ENCODE measurements at regions not wholly inside any gene's neighbourhood (a gene's known extent, or its start where the extent isn't known, plus 50 kb on each side); places are given as distances from the start of the nearest gene placed in this dataset.

DNA sequence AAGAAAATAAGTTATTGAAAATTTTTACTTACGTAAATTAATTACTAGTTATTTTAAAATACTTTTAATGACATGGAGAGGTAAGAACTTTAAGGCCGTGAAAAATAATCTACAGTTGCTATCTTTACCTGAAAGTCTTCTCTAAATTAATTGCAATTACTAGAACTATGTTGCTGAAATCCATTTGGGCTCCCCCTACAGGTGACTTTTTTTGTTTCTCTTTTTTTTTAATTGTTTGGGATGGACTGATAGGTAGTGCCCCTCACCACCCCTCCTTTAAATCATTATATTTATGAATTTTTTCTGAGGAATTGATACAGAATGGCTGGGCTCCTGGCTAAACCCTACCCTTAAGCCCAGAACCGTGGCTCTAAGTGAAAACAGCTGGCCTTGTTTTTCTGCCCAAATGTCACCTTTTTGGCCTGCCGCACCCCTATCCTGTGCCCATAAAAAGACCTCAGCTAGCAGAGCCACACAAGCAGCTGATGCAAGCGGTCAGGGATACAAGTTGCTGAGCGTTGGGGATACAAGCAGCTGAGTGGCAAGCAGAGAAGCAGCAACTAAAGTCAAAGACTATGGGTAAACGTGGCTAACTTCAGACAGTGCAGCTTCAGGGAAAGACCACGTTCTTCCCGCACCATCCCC is 315.2 kb upstream of the ACO1 start:
- Histone ChIP-seq H2BK5ac (ENCODE audit: low read depth, low read length) (peak overlapping the region; percentile 63; the same call in 1 of the 2 replicates), H3K18ac (ENCODE audit: extremely low read depth, low read length) (peak overlapping the region; percentile 51; the same call in 1 of the 2 replicates), H3K4ac (replicated peaks; ENCODE audit: insufficient read length, low read depth, low read length) (peak overlapping the region; percentile 47), H3K79me2 (ENCODE audit: control insufficient read depth in 1 of 2, insufficient read depth in 2 of 2, low read length in 2 of 2) (no peaks in the 10 kb centered on the region), H4K91ac (replicated peaks; ENCODE audit: insufficient read length, low read length) (no peak overlapping the region), H3K27me3 (replicated peaks in 1 of 4; ENCODE audit: control insufficient read depth in 3 of 4, extremely low read depth in 1 of 4, insufficient read depth in 3 of 4, low read length in 3 of 4) (no peaks in the 10 kb centered on the region), H2BK12ac (ENCODE audit: low read depth, low read length) (0 out of 2 replicates have a peak overlapping the region, but pooled peaks have one; percentile 64), H3K27ac (ENCODE audit: low read depth, low read length) (no peak overlapping the region), H3K14ac (ENCODE audit: insufficient read length) (no peak overlapping the region), H2BK120ac (replicated peaks; ENCODE audit: low read depth, low read length) (no peak overlapping the region), H3K4me1 (replicated peaks in 1 of 4; ENCODE audit: control insufficient read depth in 3 of 4, insufficient read depth in 4 of 4, low read length in 3 of 4) (no peaks in the 10 kb centered on the region; a peak in 1 of 7 replicates), H4K8ac (ENCODE audit: extremely low read depth, insufficient read depth, low read length) (peak overlapping the region; percentile 35; the same call in 1 of the 2 replicates), H3K56ac (replicated peaks; ENCODE audit: insufficient read length, low read depth, low read length) (no peak overlapping the region), H2AK5ac (ENCODE audit: low read depth, low read length) (no peak overlapping the region), H4K20me1 (replicated peaks in 1 of 2; ENCODE audit: control insufficient read depth in 1 of 2, insufficient read depth in 2 of 2, low read length in 2 of 2) (no peaks in the 10 kb centered on the region), H2AFZ (ENCODE audit: low read length) (peak overlapping the region; percentile 92), H3K9ac (replicated peaks in 1 of 4; ENCODE audit: extremely low read depth in 1 of 4, low read depth in 3 of 4, low read length in 3 of 4) (no peak overlapping the region), H3K9me3 (ENCODE audit: insufficient read depth in 2 of 2, low read depth in 1 of 2, low read length in 1 of 2) (no peaks in the 10 kb centered on the region), H3K23me2 (ENCODE audit: low read depth, low read length) (no peaks in the 10 kb centered on the region), H3K36me3 (ENCODE audit: control insufficient read depth in 2 of 4, insufficient read depth in 4 of 4, low read length in 3 of 4) (no peaks in the 10 kb centered on the region), H3K4me2 (ENCODE audit: insufficient read depth in 1 of 2, low read depth in 2 of 2, low read length in 2 of 2) (no peak overlapping the region), H3K23ac (ENCODE audit: insufficient read length) (no peak overlapping the region), H3K4me3 (ENCODE audit: extremely low read depth in 1 of 4, insufficient read depth in 2 of 4, low read depth in 3 of 4, low read length in 4 of 4) (no peak overlapping the region), H2BK20ac (ENCODE audit: low read length) (no peak overlapping the region), H3K79me1 (ENCODE audit: low read depth, low read length) (no peaks in the 10 kb centered on the region), H4K5ac (ENCODE audit: insufficient read length, low read depth, low read length) (no peak overlapping the region), H2BK15ac (ENCODE audit: low read length) (peak overlapping the region; percentile 89; the same call in 1 of the 2 replicates)
- DNase-seq (ENCODE audit: low read depth in 1 of 2, low spot score in 2 of 2) (peak in 1 of 2 experiments; percentile 45), FAIRE-seq (no peak)
- 63% methylated on average over 9 of the region's 9 CpGs; no CpG with 5 or more reads in 1 of the 2 experiments for WGBS, 2 experiments (ENCODE audit: extremely low coverage in 1 of 2, insufficient coverage in 1 of 2, insufficient read length in 1 of 2, insufficient replicate concordance in 2 of 2, low coverage in 1 of 2, low lambda C conversion rate in 2 of 2, missing lambda C conversion rate in 1 of 2)
- ChIA-PET POLR2A (ENCODE audit: partially characterized antibody) (interaction anchor here (0.6 kb wide), 1 partner anchor 232 kb away, joined by 3 read pairs; no protein-coding TSS in a partner anchor), CTCF (ENCODE audit: partially characterized antibody) (interaction anchor here (0.7 to 2.9 kb wide), 20 partner anchors 7 to 1325 kb away, joined by 3 to 15 read pairs (median 3); no protein-coding TSS in a partner anchor)
